Epidermal melanocyte (primary cell): ENCODE measurements at regions not wholly inside any gene's neighbourhood (a gene's known extent, or its start where the extent isn't known, plus 50 kb on each side); places are given as distances from the start of the nearest gene placed in this dataset.
"Not testable (repeated sequence)": the region's sequence is repeated elsewhere in the genome, so short reads cannot be mapped to it uniquely, and the experiment has no call there.

Experiments used
- DNase-seq: peaks from one replicate; pipeline ENCODE4 v3.0.0; 2011; ENCODE audit warnings: low spot score; ENCODE audit not compliant: insufficient read length

GRCh38 chr1:200496937-200497336 is 87.1 kb upstream of the ZNF281 start:
- DNase-seq: no peak

- no peak for DNase-seq
These were observed 86.1 kb upstream of the ZNF281 start for GRCh38 chr1:200495901-200496300.

GRCh38 chr1:200493344-200493743 is 83.5 kb upstream of the ZNF281 start:
- no peak for DNase-seq

GRCh38 chr1:200491103-200491502 is 81.3 kb upstream of the ZNF281 start:
- no peak for DNase-seq

GRCh38 chr1:200490183-200490582 is 80.3 kb upstream of the ZNF281 start:
- no peak for DNase-seq

- peak; percentile 61 for DNase-seq
These were observed 78.7 kb upstream of the ZNF281 start for GRCh38 chr1:200488375-200489165.

GRCh38 chr1:200487650-200488049 is 77.8 kb upstream of the ZNF281 start:
- no peak for DNase-seq

GRCh38 chr1:200486634-200487033 is 76.8 kb upstream of the ZNF281 start:
- DNase-seq: no peak

DNA sequence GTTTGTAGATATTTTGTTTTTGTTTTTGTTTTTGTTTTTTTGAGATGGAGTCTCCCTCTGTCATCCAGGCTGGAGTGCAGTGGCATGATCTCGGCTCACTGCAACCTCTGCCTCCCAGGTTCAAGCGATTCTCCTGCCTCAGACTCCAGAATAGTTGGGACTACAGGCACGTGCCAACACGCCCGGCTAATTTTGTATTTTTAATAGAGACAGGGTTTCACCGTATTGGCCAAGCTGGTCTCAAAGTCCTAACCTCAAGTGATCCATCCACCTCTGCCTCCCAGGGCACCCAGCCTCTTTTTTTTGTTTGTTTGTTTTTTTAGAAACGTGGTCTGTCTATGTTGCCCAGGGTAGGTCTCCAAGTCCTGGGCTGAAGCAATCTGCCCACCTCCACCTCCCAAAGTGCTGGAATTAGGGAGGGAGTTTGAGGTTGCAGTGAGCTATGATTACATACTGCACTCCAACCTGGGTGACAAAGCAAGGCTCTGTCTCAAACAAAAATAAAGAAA is 74.7 kb upstream of the ZNF281 start:
- DNase-seq: not testable (repeated sequence)

DNA sequence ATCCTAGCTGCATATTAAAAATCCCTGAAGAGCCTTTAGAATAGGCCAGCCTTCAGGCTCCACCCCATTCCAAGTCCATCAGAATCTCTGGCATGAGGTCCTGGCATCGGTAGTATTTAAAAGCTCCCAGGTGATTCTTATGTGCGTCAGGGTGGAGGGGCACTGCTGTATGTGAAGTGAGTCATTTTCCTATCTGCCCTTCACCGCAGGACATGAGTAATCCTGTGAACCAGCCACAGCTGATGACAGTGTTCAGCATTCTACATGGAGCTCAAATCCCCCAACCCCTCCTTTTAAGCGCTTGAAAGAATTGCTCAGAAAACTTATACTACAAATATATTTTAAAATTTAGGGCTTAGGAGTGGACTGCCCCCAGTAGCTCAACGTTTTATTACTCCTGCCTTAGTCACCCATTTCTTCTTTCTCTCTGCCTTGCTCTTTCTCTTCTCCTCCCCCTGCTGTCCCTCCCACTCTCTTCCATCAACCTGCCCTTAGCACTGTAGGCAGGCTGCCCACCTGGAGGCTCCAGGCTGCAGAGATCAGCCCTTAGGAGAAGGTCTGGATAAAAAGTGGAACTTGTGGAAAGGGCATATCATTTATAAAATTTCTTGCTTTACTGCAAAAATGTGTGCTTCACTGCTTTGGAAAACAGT is 73.8 kb upstream of the ZNF281 start:
- DNase-seq: peak; percentile 28

DNA sequence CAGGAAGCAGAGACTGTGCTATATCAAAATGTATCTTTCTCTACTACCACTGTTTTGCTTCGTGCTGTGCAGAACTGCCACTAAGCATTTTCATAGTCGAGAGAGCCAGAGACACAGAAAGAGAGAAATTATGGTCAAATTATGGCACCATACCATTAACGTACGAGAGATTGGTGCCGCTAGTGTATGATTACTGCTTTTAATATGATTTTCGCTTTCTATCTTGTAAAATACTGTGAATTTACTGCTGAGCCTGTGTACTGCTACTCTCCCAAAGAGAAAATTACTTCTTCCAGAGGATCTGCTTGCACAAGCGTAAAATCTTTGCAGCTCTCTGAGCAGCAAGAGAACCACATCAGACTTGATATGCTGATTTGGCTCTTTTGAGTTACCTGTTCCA is 71.1 kb upstream of the ZNF281 start:
- no peak for DNase-seq

DNA sequence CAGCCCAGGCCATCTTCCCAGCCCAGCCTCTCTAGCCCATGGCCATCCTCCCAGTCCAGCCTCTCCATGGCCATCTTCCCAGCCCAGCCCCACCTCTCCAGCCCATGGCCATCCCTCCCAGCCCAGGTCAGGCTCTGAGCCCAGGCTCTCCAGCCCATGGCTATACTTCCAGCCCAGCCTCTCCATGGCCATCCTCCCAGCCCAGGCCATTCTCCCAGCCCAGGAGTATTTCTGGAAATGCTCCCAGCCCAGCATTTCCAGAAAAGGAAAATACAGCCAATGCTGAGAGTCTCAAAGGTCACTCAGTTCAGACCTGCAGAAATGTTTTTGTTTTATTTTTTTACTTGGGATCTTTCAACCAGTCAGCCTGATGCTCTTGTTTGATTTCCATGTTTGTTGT is 70.0 kb upstream of the ZNF281 start:
- no peak for DNase-seq

- DNase-seq: no peak
These were observed 69.2 kb upstream of the ZNF281 start for GRCh38 chr1:200478945-200479558.

GRCh38 chr1:200478239-200478623 is 68.4 kb upstream of the ZNF281 start:
- DNase-seq: no peak

DNA sequence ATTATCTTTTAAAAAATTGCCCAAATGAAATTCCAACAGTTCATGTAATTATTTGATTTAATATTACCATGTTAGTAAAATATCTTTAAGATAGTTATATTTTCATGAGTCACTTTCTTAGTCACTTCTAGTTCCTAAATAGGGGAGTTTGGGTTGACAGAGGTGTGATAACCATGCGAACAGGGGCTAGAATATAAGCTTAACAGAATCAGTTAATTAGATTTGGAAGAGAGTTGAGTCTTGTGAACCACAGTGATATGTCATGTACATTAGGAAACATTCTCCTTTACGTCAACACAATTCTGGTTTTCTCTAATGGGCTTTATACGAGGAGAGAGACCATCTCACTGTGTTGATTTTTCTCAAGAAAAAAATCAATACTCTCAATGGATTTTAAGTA is 64.8 kb upstream of the ZNF281 start:
- DNase-seq: no peak

GRCh38 chr1:200473698-200474371 is 64.0 kb upstream of the ZNF281 start:
- no peak for DNase-seq

DNA sequence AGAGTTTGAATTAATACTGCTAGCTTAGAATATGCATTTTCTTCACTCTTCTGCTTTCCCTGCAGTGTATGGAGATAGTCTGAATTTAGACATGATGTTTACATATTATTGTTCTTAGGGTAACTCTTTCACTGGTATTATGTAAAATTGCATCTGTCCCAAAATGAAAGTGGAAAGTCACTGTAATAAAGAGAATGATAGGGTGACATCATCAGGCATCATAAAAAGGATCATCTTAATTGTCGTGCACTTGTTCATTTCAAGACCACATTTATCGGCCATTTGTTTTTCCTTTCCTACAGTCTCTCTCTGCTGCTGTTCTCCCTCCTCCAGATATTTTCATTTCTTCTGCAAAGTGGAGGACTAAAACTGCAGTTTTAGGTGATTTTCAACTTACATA is 61.9 kb upstream of the ZNF281 start:
- no peak for DNase-seq

- DNase-seq: no peak
These were observed 58.6 kb upstream of the ZNF281 start for GRCh38 chr1:200468264-200469001.

- no peak for DNase-seq
These were observed 55.1 kb upstream of the ZNF281 start for GRCh38 chr1:200464784-200465400.
